Stomach (tissue), 8 donors: ENCODE measurements at regions not wholly inside any gene's neighbourhood (a gene's known extent, or its start where the extent isn't known, plus 50 kb on each side); places are given as distances from the start of the nearest gene placed in this dataset.
A peak's percentile ranks its signal among the peaks of the same experiment; 100 is the strongest.

Experiments
- DNase-seq, 2 donors: peaks; one replicate each; pipeline versions ENCODE4 v3.0.0 to v3.0.0-alpha.2; 2013 to 2019
- H3K27ac ChIP-seq, 5 donors: fragments of 200-600 bp in 4 of 5; sonication (generic) in 4 of 5; one replicate each; pipeline ENCODE4 v1.5.1; 2013 to 2019; ENCODE audit warnings: mild to moderate bottlenecking in 1 of 5, moderate library complexity in 1 of 5
- H3K27me3 ChIP-seq, 3 donors: fragments of 200-600 bp; sonication (generic); one replicate each; pipeline ENCODE4 v1.5.1; 2017 to 2019; ENCODE audit warnings: mixed run types in 1 of 3
- H3K36me3 ChIP-seq, 4 donors: fragments of 200-600 bp; sonication (generic); 1 replicate in 3 of 4; 2 replicates in 1 of 4; pipeline ENCODE4 v1.5.1; 2016 to 2019
- H3K4me1 ChIP-seq, 4 donors: fragments of 200-600 bp; sonication (generic); one replicate each; pipeline ENCODE4 v1.5.1; 2016 to 2019
- H3K4me3 ChIP-seq, 4 donors: fragments of 200-600 bp; sonication (generic) in 3 of 4; one replicate each; pipeline ENCODE4 v1.5.1; 2016 to 2019; ENCODE audit warnings: mild to moderate bottlenecking in 1 of 4
- H3K9me3 ChIP-seq, 4 donors: fragments of 200-600 bp; sonication (generic); one replicate each; pipeline ENCODE4 v1.5.1; 2016 to 2019
- EP300 ChIP-seq: sonication (generic); formaldehyde crosslinking; IDR thresholded peaks from one replicate; pipeline ENCODE4 v1.6.1; 2017; ENCODE audit warnings: antibody characterized with exemption
- POLR2A ChIP-seq, 4 donors: fragments of 450-650 bp; IDR thresholded peaks; one replicate each; pipeline ENCODE4 v1.6.1; 2016; ENCODE audit warnings: antibody characterized with exemption in 4 of 4, control low read depth in 2 of 4, mild to moderate bottlenecking in 1 of 4, moderate library complexity in 1 of 4
- POLR2AphosphoS5 ChIP-seq, 3 donors: sonication (generic); formaldehyde crosslinking; IDR thresholded peaks; one replicate each; pipeline ENCODE4 v1.6.1; 2016; ENCODE audit warnings: antibody characterized with exemption in 3 of 3
- WGBS, 5 donors: extraction: QIAGEN DNeasy Blood & Tissue Kit in 3 of 5; methylation state at CpG; one replicate each; pipeline versions ENCODE4 v1.1.5 to v1.1.7; 2013 to 2018; 5-methylcytosine and 5-hydroxymethylcytosine counted together
- intact Hi-C: fragments of 100-400 bp; cut with DNase I; formaldehyde crosslinking; loops from one replicate; pipeline ENCODE4 v1.15.1; 2023; ENCODE audit warnings: low total_unique reads
- TF ChIP-seq, protein P1 (sequence below), 7 experiments: fragments of 450-650 bp in 4 of 7; fragments of 200-600 bp in 3 of 7; sonication (generic) in 3 of 7; IDR thresholded peaks; one replicate each; pipeline ENCODE4 v1.5.1; 2016 to 2019; ENCODE audit warnings: antibody characterized with exemption in 7 of 7, control low read depth in 2 of 7, mild to moderate bottlenecking in 1 of 7
- donor health status: healthy with polysubstance abuse.
- donor health status: Bipolar disorder and iron deficiency.
- donor health status: healthy.

DNA sequence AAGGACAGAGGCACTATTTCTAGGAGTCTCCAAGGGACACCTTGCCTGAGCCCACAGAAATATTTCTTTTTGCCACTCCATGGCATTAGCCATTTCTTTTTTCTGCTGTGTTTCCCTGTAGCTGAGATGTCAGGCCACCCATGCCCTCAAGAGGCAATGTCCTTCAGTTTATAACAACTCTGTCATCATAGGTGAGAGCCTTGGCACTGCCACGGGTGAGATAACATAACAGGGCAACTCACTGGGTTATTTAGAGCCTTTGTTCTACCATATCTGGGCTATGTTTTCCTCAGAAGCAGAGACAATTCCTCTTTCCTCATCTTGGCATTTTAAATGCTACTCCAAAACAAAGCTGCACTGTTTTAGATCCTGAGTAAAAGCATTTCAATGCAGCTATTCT lies 99.9 kb upstream of the MAOA start:
- Histone ChIP-seq H3K27me3 (peaks cover 0 to 4% (median 0%) of the 10 kb centered on the region in 3 donors), H3K4me1 (peaks cover 0 to 12% (median 0%) of the 10 kb centered on the region in 4 donors), H3K36me3 (no peaks in the 10 kb centered on the region), H3K9me3 (no peaks in the 10 kb centered on the region), H3K27ac (no peak overlapping the region), H3K4me3 (no peak overlapping the region)
- DNase-seq: no peak
- TF ChIP-seq EP300 (no peak), POLR2AphosphoS5 (IDR thresholded peaks at IDR 0.05) (no peak), POLR2A (IDR thresholded peaks at IDR 0.05) (no peak)
- TF ChIP-seq, protein P1, sequence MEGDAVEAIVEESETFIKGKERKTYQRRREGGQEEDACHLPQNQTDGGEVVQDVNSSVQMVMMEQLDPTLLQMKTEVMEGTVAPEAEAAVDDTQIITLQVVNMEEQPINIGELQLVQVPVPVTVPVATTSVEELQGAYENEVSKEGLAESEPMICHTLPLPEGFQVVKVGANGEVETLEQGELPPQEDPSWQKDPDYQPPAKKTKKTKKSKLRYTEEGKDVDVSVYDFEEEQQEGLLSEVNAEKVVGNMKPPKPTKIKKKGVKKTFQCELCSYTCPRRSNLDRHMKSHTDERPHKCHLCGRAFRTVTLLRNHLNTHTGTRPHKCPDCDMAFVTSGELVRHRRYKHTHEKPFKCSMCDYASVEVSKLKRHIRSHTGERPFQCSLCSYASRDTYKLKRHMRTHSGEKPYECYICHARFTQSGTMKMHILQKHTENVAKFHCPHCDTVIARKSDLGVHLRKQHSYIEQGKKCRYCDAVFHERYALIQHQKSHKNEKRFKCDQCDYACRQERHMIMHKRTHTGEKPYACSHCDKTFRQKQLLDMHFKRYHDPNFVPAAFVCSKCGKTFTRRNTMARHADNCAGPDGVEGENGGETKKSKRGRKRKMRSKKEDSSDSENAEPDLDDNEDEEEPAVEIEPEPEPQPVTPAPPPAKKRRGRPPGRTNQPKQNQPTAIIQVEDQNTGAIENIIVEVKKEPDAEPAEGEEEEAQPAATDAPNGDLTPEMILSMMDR (IDR thresholded peaks at IDR 0.05): no peak
- intact Hi-C loops: no loop called here
- 17 to 55% (median 25%) methylated on average over 1 of the region's 1 CpG for WGBS, 5 donors

DNA sequence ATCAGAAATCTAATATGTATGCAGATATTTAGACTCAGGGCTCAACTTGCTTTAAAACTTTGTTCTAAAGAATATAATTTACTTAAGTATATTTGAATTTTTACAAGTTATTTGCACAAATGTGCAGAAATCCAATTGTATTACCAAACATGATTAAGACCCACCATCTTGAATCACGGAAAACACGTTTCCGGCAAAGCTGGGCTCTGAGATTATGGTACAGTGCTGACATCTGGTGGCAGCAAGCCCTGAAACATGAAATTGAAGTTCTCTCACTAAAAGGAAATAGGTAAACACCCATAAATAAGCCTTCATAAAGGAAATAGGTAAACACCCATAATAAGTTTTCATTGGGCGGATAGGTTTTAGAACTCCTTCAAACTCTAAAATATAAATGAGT lies 98.3 kb upstream of the MAOA start:
- peaks cover 0 to 4% (median 0%) of the 10 kb centered on the region in 3 donors for H3K27me3 ChIP-seq
- H3K27ac ChIP-seq: no peak overlapping the region
- DNase-seq: peak; percentile 63 to 86
- peaks cover 0 to 4% (median 0%) of the 10 kb centered on the region in 4 donors for H3K4me1 ChIP-seq
- H3K9me3 ChIP-seq: no peaks in the 10 kb centered on the region
- no peaks in the 10 kb centered on the region for H3K36me3 ChIP-seq
- intact Hi-C loops: no loop called here
- 4 to 13% (median 7%) methylated on average over 4 of the region's 4 CpGs for WGBS, 5 donors
- TF ChIP-seq, protein P1 (IDR thresholded peaks at IDR 0.05): peak in 5 of 7 experiments; percentile 27 to 63 (median 38)
- no peak for TF ChIP-seq EP300
- no peak overlapping the region for H3K4me3 ChIP-seq

DNA sequence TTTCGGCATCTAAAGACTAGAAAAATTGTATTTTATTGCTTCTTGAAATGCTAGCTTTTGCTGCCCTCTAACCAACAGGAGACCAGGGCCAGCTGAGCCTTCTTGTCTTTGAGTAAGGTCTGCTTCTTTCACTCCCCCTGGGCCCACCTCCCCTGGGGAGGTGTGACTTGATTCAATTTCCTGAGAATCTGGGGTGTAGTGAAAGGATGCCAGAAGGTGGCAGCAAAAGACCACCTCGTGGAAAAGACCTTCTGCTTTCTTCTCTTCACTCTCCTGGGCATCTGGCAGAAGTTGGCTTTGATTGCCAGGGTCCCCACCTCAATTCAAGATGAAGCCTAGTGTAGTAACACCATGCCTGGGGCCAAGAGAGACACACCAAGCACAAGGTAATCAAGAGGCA lies 96.5 kb upstream of the MAOA start:
- Histone ChIP-seq H3K27me3 (peaks cover 0 to 4% (median 0%) of the 10 kb centered on the region in 3 donors), H3K4me3 (no peak overlapping the region), H3K9me3 (no peaks in the 10 kb centered on the region), H3K27ac (peak overlapping the region in 1 of 5 donors; percentile 31), H3K4me1 (peaks cover 0 to 4% (median 0%) of the 10 kb centered on the region in 4 donors), H3K36me3 (no peaks in the 10 kb centered on the region)
- TF ChIP-seq, protein P1 (IDR thresholded peaks at IDR 0.05): peak in 4 of 7 experiments; percentile 38 to 68 (median 46)
- TF ChIP-seq POLR2A (IDR thresholded peaks at IDR 0.05) (no peak), POLR2AphosphoS5 (IDR thresholded peaks at IDR 0.05) (peak in 1 of 3 donors; percentile 13)
- WGBS, 5 donors: 42 to 50% (median 47%) methylated on average over 2 of the region's 2 CpGs
- peak; percentile 40 to 77 for DNase-seq
- intact Hi-C loops: loop anchor here (5.0 kb wide), 1 partner anchor 193 kb away; no protein-coding TSS in a partner anchor

DNA sequence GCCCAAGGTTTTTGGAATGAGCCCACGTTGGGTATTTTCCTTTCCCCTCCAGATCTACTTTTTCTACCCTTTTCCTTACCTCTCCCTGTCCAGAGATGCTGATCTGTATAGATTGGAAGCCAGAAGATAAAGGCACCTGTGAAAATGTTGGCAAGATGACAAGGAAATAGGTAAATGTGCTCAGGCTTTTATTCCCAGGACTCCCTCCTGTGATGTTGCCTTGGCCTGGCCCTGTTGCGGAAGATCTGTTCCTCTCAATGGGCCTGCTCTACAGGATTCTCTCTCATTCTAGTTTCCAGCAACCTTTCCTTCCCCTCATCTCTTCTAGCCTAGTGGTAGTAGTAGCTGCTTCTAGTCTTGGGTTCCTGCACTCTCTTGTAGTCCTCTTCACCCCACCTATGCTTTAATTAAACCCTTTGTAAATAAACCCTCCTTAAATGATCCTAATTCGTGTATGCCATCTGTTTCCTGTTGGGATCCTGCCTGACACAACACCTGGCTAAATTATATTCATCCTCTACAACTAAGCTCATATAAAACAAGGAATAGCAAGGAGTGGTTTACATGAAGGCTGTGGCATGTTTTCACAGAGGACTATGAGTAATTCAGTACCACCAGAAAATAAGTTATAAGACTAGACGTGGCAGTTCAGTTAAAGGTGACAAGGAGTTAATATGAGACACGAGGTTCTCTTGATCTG lies 95.7 kb upstream of the MAOA start:
- peak overlapping the region in 1 of 5 donors; percentile 31 for H3K27ac ChIP-seq
- peaks cover 0 to 4% (median 0%) of the 10 kb centered on the region in 4 donors for H3K4me1 ChIP-seq
- 45 to 61% (median 49%) methylated on average over 5 of the region's 5 CpGs for WGBS, 5 donors
- TF ChIP-seq EP300 (no peak), POLR2A (IDR thresholded peaks at IDR 0.05) (no peak), POLR2AphosphoS5 (IDR thresholded peaks at IDR 0.05) (no peak)
- TF ChIP-seq, protein P1 (IDR thresholded peaks at IDR 0.05): no peak
- intact Hi-C loops: loop anchor here (5.0 kb wide), 1 partner anchor 192 kb away; no protein-coding TSS in a partner anchor
- H3K4me3 ChIP-seq: no peak overlapping the region
- no peak for DNase-seq
- H3K27me3 ChIP-seq: peaks cover 0 to 4% (median 0%) of the 10 kb centered on the region in 3 donors
- no peaks in the 10 kb centered on the region for H3K9me3 ChIP-seq
- H3K36me3 ChIP-seq: no peaks in the 10 kb centered on the region
